ENCODE measurements at regions not wholly inside any gene's neighbourhood (a gene's known extent, or its start where the extent isn't known, plus 50 kb on each side); places are given as distances from the start of the nearest gene placed in this dataset.
"Not testable (repeated sequence)": the region's sequence is repeated elsewhere in the genome, so short reads cannot be mapped to it uniquely, and the experiment has no call there.

DNA sequence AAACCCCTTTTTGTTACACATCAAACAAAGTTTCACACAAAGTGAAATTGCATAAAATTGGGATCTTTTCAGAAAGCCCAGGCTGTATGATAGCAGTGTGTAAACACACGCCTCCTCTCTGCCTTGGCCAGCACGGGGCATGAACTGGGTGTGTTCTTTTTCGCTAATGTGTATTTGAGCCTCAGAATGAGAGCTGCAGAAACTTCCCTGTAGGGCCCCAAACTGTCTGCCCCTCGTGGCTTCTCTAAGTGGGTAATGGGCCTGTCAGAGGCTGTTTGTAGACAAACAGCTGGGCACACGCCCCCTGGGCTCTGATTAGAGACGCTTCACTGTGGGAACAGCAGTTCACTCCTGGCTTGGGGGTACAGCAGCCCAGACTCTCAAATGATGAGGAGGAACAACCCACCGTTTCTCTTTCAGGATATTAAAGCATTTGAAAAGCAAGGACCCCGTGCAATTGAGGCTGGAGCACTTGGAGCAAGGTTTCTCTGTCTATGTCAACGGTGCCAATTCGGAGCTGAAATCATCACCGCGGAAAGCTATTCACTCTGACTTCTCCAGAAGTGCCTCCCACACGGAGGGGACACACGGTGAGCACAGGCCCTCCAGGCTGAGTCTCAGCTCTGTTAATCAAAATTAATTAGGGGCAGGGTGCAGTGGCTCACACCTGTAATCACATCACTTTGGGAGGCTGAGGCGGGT is 78.4 kb downstream of the KATNIP start:
- no peak for DNase-seq
- ChIA-PET POLR2A (no interaction called here), CTCF (interaction anchor here (2.1 kb wide), 1 partner anchor 12 kb away, joined by 7 read pairs; no protein-coding TSS in a partner anchor)
- H3K36me3 Mint-ChIP-seq (ENCODE audit: low read depth) = peaks cover 3% of the 10 kb centered on the region
- H3K4me3 Mint-ChIP-seq = no peak overlapping the region
- no peaks in the 10 kb centered on the region for H3K27me3 Mint-ChIP-seq
- H3K9me3 Mint-ChIP-seq = no peaks in the 10 kb centered on the region
- H3K4me1 Mint-ChIP-seq = no peaks in the 10 kb centered on the region
- no peak overlapping the region for H3K27ac Mint-ChIP-seq

- H3K27ac Mint-ChIP-seq; H3K27me3 Mint-ChIP-seq; DNase-seq; H3K4me1 Mint-ChIP-seq; H3K4me3 Mint-ChIP-seq; POLR2A ChIA-PET; H3K9me3 Mint-ChIP-seq; H3K36me3 Mint-ChIP-seq (ENCODE audit: low read depth): not testable (repeated sequence)
- CTCF ChIA-PET = interaction anchor here (2.1 kb wide), 1 partner anchor 11 kb away, joined by 7 read pairs; no protein-coding TSS in a partner anchor
These were observed 79.1 kb downstream of the KATNIP start for GRCh38 chr16:27628943-27629462.

DNA sequence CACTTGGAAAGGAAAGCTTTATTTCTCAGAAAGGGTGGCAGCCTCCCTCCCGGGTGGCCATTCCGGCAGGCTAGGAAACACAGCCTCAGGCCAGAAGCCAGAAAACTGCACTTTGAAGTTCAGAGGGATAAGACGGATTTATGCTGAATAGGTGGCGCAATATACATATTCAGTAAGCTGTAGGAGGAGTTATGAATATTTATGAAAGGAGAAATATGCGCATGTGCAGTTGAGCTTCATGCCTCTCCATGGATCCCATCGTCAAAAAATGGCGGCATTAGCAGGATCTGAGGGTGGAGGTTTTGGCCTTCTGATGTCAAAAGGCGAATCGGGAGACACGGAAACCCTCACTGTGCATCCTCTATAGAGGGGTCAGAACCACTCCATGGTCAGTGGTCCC is 82.3 kb downstream of the KATNIP start:
- ChIA-PET POLR2A (no interaction called here), CTCF (no interaction called here)
- no peaks in the 10 kb centered on the region for H3K9me3 Mint-ChIP-seq
- peaks cover 3% of the 10 kb centered on the region for H3K36me3 Mint-ChIP-seq (ENCODE audit: low read depth)
- H3K4me1 Mint-ChIP-seq = peaks cover 6% of the 10 kb centered on the region
- no peak overlapping the region for H3K27ac Mint-ChIP-seq
- H3K27me3 Mint-ChIP-seq = no peaks in the 10 kb centered on the region
- H3K4me3 Mint-ChIP-seq = no peak overlapping the region
- no peak for DNase-seq

DNA sequence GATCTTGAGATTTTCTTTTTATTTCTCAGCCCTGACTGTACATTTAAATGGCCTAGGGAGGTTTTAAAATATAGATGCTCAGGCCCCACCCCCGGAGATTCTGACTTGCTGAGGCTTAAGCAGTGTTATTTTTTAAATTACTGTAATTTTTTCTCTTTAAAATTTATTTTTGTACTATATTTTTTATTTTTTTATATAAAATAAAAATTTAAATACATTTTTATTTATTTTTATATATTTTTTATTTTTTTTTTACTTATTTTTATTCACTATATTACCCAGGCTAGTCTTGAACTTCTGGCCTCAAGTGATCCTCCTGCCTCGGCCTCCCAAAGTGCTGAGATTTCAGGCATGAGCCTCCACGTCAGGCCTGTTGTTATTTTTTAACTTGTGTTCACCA is 83.3 kb downstream of the KATNIP start:
- no peaks in the 10 kb centered on the region for H3K27me3 Mint-ChIP-seq
- peaks cover 3% of the 10 kb centered on the region for H3K36me3 Mint-ChIP-seq (ENCODE audit: low read depth)
- CTCF ChIA-PET = no interaction called here
- POLR2A ChIA-PET = no interaction called here
- H3K27ac Mint-ChIP-seq = no peak overlapping the region
- H3K4me3 Mint-ChIP-seq = no peak overlapping the region
- peaks cover 6% of the 10 kb centered on the region for H3K4me1 Mint-ChIP-seq
- H3K9me3 Mint-ChIP-seq = no peaks in the 10 kb centered on the region
- DNase-seq = no peak

DNA sequence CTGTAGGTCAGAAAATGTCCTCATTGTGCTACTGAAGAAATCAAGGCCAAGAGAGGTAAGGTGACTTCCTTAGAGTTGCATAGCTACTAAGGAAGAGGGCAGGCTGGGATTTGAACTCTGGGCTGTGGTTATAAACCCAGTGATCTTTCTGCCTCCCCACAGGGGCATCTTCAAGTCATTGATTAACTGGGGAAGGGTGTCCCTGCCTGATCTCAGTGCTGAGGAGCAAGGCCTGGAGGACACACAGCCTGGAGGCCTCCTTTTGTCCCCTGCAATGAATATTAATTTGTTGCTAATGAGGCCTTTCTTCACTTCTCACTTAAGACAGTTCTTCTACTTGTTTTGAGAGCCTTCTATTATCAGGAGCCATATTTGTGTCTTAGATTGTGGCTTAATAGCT is 83.8 kb downstream of the KATNIP start:
- POLR2A ChIA-PET = no interaction called here
- no peaks in the 10 kb centered on the region for H3K9me3 Mint-ChIP-seq
- H3K4me3 Mint-ChIP-seq = no peak overlapping the region
- peaks cover 3% of the 10 kb centered on the region for H3K36me3 Mint-ChIP-seq (ENCODE audit: low read depth)
- peaks cover 6% of the 10 kb centered on the region for H3K4me1 Mint-ChIP-seq
- no peaks in the 10 kb centered on the region for H3K27me3 Mint-ChIP-seq
- DNase-seq = no peak
- CTCF ChIA-PET = no interaction called here
- no peak overlapping the region for H3K27ac Mint-ChIP-seq

DNA sequence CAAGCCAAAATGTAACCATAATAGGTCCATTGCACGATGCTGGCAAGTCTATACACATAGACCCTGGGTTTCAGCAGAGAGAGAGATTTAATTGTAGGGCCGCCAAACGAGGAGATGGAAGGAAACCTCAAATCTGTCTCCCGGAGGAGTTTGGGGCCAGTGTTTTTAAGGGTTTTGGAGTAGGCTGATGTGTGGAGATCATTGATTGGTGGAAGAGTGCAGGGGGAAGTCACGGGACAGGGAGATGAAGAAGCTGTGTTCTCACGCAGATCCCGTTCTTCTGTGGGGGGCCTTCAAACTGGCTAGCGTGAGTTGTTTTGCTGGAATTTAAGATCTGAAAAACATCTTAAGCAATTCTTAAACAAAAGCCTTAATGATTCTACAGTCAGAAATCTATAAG is 84.8 kb downstream of the KATNIP start:
- Mint-ChIP-seq H3K4me3 (no peak overlapping the region), H3K9me3 (no peaks in the 10 kb centered on the region), H3K36me3 (ENCODE audit: low read depth) (no peaks in the 10 kb centered on the region), H3K27me3 (no peaks in the 10 kb centered on the region), H3K27ac (no peak overlapping the region), H3K4me1 (peaks cover 6% of the 10 kb centered on the region)
- ChIA-PET POLR2A (no interaction called here), CTCF (no interaction called here)
- no peak for DNase-seq

GRCh38 chr16:27636453-27637240 is 86.7 kb downstream of the KATNIP start:
- no peaks in the 10 kb centered on the region for H3K27me3 Mint-ChIP-seq
- CTCF ChIA-PET = interaction anchor here (1.5 kb wide), 1 partner anchor 230 kb away, joined by 5 read pairs; no protein-coding TSS in a partner anchor
- H3K9me3 Mint-ChIP-seq = no peaks in the 10 kb centered on the region
- peaks cover 6% of the 10 kb centered on the region for H3K4me1 Mint-ChIP-seq
- no peak for DNase-seq
- POLR2A ChIA-PET = no interaction called here
- no peak overlapping the region for H3K27ac Mint-ChIP-seq
- no peak overlapping the region for H3K4me3 Mint-ChIP-seq
- no peaks in the 10 kb centered on the region for H3K36me3 Mint-ChIP-seq (ENCODE audit: low read depth)

GRCh38 chr16:27638833-27639560 is 89.1 kb downstream of the KATNIP start:
- no peak overlapping the region for H3K4me3 Mint-ChIP-seq
- CTCF ChIA-PET = interaction anchor here (0.5 to 1.4 kb wide), 8 partner anchors 8 to 907 kb away, joined by 3 to 8 read pairs (median 4); no protein-coding TSS in a partner anchor
- peaks cover 6% of the 10 kb centered on the region for H3K4me1 Mint-ChIP-seq
- no peak for DNase-seq
- POLR2A ChIA-PET = no interaction called here
- no peak overlapping the region for H3K27ac Mint-ChIP-seq
- no peaks in the 10 kb centered on the region for H3K9me3 Mint-ChIP-seq
- H3K36me3 Mint-ChIP-seq (ENCODE audit: low read depth) = no peaks in the 10 kb centered on the region
- H3K27me3 Mint-ChIP-seq = no peaks in the 10 kb centered on the region

GRCh38 chr16:27639561-27640276 is 89.8 kb downstream of the KATNIP start:
- ChIA-PET CTCF (interaction anchor here (0.5 to 1.4 kb wide), 12 partner anchors 8 to 906 kb away, joined by 3 to 8 read pairs (median 4); no protein-coding TSS in a partner anchor), POLR2A (no interaction called here)
- Mint-ChIP-seq H3K4me3 (no peak overlapping the region), H3K27me3 (no peaks in the 10 kb centered on the region), H3K4me1 (peaks cover 6% of the 10 kb centered on the region), H3K9me3 (no peaks in the 10 kb centered on the region), H3K36me3 (ENCODE audit: low read depth) (no peaks in the 10 kb centered on the region), H3K27ac (no peak overlapping the region)
- peak; percentile 20 for DNase-seq

GRCh38 chr16:27640277-27640600 is 90.3 kb downstream of the KATNIP start:
- Mint-ChIP-seq H3K4me1 (peaks cover 6% of the 10 kb centered on the region), H3K27ac (no peak overlapping the region), H3K4me3 (no peak overlapping the region), H3K9me3 (no peaks in the 10 kb centered on the region), H3K36me3 (ENCODE audit: low read depth) (no peaks in the 10 kb centered on the region), H3K27me3 (no peaks in the 10 kb centered on the region)
- DNase-seq = no peak
- POLR2A ChIA-PET = no interaction called here
- CTCF ChIA-PET = interaction anchor here (0.7 to 1.4 kb wide), 12 partner anchors 9 to 436 kb away, joined by 3 to 8 read pairs (median 4); no protein-coding TSS in a partner anchor

DNA sequence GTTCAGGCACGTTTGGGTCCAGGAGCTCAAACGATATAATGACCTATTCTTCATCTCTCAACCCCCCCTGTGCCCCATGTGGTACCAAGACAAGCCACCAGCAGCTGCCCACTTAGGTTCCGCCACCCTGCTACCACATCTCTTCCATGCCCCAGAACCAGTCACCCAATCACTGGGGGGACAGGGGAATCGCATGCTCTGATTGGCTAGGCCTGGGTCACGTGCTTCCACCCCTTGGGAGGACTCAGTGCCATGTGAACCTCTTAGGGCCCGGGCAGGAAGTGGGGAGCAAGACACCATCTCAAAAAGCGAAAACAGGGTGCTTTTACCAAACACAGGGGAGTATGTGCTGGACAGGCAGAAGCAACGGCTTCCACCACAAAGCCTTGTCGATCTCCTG is 91.3 kb downstream of the KATNIP start:
- H3K27ac Mint-ChIP-seq = no peak overlapping the region
- no peak overlapping the region for H3K4me3 Mint-ChIP-seq

GRCh38 chr16:27641734-27642415 is 91.9 kb downstream of the KATNIP start:
- CTCF ChIA-PET = interaction anchor here (1.0 kb wide), 1 partner anchor 225 kb away, joined by 3 read pairs; no protein-coding TSS in a partner anchor
- POLR2A ChIA-PET; DNase-seq; H3K9me3 Mint-ChIP-seq; H3K4me1 Mint-ChIP-seq; H3K27ac Mint-ChIP-seq; H3K27me3 Mint-ChIP-seq; H3K36me3 Mint-ChIP-seq (ENCODE audit: low read depth); H3K4me3 Mint-ChIP-seq: not testable (repeated sequence)

More for the DNA sequence above, 91.3 kb downstream of the KATNIP start:
- H3K27me3 Mint-ChIP-seq = no peaks in the 10 kb centered on the region
- peaks cover 3% of the 10 kb centered on the region for H3K4me1 Mint-ChIP-seq
- DNase-seq = no peak
- H3K9me3 Mint-ChIP-seq = no peaks in the 10 kb centered on the region
- ChIA-PET POLR2A (no interaction called here), CTCF (no interaction called here)
- H3K36me3 Mint-ChIP-seq (ENCODE audit: low read depth) = no peaks in the 10 kb centered on the region

All from activated CD4-positive, alpha-beta memory T cell treated with anti-CD3 and anti-CD28 coated beads, Interleukin-2, amount 10 ng/mL, durations not matched to agents 7 days and 5 days (primary cell).